OCI-LY3 (cell line): ENCODE measurements at regions not wholly inside any gene's neighbourhood (a gene's known extent, or its start where the extent isn't known, plus 50 kb on each side); places are given as distances from the start of the nearest gene placed in this dataset.

Source experiments
- H2AFZ ChIP-seq: fragments of 200-600, 300-600 bp; shearing (Covaris generic); 2 replicates; pipeline ENCODE4 v1.6.0; 2014; ENCODE audit warnings: antibody characterized with exemption, low read depth, low read length
- H3K27ac ChIP-seq: fragments of 200-600, 300-600 bp; sonication (generic); 2 replicates; pipeline ENCODE4 v1.5.1; 2014; ENCODE audit warnings: mild to moderate bottlenecking, low read length, moderate library complexity, mixed read lengths
- H3K27me3 ChIP-seq: fragments of 200-600, 300-600 bp; sonication (generic); 2 replicates; pipeline ENCODE4 v1.6.1; 2014; ENCODE audit warnings: low read depth, low read length, mixed read lengths
- H3K36me3 ChIP-seq: fragments of 200-600, 300-600 bp; sonication (generic); replicated peaks from 2 replicates; pipeline ENCODE3; 2014; ENCODE audit warnings: low read depth, low read length, mixed read lengths
- H3K4me1 ChIP-seq: fragments of 300-600, 200-600 bp; sonication (generic); 2 replicates; pipeline ENCODE4 v1.6.1; 2014; ENCODE audit warnings: low read length, mixed read lengths
- H3K4me2 ChIP-seq: fragments of 200-600, 300-600 bp; sonication (generic); 2 replicates; pipeline ENCODE4 v1.6.1; 2014; ENCODE audit warnings: low read length, mixed read lengths
- H3K4me3 ChIP-seq: fragments of 300-600, 200-600 bp; sonication (generic); 2 replicates; pipeline ENCODE4 v1.5.1; 2014; ENCODE audit warnings: antibody characterized with exemption, mild to moderate bottlenecking, low read length, moderate library complexity
- H3K79me2 ChIP-seq: fragments of 300-600, 200-600 bp; shearing (Covaris generic); 2 replicates; pipeline ENCODE4 v1.6.1; 2014; ENCODE audit warnings: mild to moderate bottlenecking, low read length, mixed read lengths
- H3K9ac ChIP-seq: fragments of 300-600, 200-600 bp; shearing (Covaris generic); 2 replicates; pipeline ENCODE4 v1.6.0; 2014; ENCODE audit warnings: mild to moderate bottlenecking, low read length, moderate library complexity
- H3K9me3 ChIP-seq: fragments of 200-600, 300-600 bp; shearing (Covaris generic); 2 replicates; pipeline ENCODE4 v1.6.1; 2014; ENCODE audit warnings: low read length, mixed read lengths; ENCODE audit not compliant: insufficient read depth
- H4K20me1 ChIP-seq: fragments of 200-600, 300-600 bp; sonication (generic); 2 replicates; pipeline ENCODE4 v1.6.1; 2016; ENCODE audit warnings: low read length, mixed read lengths; ENCODE audit not compliant: insufficient read depth
- EZH2phosphoT487 ChIP-seq: fragments of 200-600 bp; shearing (Covaris generic); IDR thresholded peaks from 2 replicates; pipeline ENCODE4 v1.6.1; 2018; ENCODE audit warnings: antibody characterized with exemption, mixed run types, low read depth
- TF ChIP-seq, protein P1 (sequence below): fragments of 200-600, 300-600 bp; sonication (generic); IDR thresholded peaks from 2 replicates; pipeline ENCODE4 v1.5.1; 2014; ENCODE audit warnings: antibody characterized with exemption, low read length, low read depth

DNA sequence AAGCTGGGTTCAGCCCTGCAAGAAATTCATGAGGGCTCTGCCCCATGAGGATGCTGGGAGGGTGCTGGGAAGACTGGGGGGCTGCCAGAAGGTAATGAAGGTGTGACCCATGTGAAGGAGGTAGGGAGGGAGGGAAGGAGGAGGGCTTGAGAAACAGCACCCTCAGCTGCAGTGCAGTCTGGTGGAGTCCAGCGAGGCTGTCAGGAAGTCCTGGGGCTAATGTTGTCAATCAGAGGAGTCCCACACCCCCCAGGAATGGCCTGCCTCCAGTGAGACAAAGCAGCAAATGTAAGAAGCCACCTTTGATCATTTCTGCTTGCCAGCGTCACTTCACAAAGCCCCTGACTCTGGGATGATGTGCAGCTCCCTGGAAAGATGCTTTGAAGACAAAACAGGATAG lies 248.4 kb downstream of the SH3BP4 start:
- TF ChIP-seq, protein P1, sequence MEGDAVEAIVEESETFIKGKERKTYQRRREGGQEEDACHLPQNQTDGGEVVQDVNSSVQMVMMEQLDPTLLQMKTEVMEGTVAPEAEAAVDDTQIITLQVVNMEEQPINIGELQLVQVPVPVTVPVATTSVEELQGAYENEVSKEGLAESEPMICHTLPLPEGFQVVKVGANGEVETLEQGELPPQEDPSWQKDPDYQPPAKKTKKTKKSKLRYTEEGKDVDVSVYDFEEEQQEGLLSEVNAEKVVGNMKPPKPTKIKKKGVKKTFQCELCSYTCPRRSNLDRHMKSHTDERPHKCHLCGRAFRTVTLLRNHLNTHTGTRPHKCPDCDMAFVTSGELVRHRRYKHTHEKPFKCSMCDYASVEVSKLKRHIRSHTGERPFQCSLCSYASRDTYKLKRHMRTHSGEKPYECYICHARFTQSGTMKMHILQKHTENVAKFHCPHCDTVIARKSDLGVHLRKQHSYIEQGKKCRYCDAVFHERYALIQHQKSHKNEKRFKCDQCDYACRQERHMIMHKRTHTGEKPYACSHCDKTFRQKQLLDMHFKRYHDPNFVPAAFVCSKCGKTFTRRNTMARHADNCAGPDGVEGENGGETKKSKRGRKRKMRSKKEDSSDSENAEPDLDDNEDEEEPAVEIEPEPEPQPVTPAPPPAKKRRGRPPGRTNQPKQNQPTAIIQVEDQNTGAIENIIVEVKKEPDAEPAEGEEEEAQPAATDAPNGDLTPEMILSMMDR = no peak
- no peak for TF ChIP-seq EZH2phosphoT487
- no peak overlapping the region for H3K27ac ChIP-seq
- H4K20me1 ChIP-seq = no peaks in the 10 kb centered on the region
- no peak overlapping the region for H2AFZ ChIP-seq
- no peak overlapping the region for H3K9ac ChIP-seq
- no peaks in the 10 kb centered on the region for H3K79me2 ChIP-seq
- H3K4me2 ChIP-seq = no peak overlapping the region
- no peak overlapping the region for H3K4me3 ChIP-seq
- H3K27me3 ChIP-seq = no peaks in the 10 kb centered on the region
- H3K9me3 ChIP-seq = no peaks in the 10 kb centered on the region
- H3K4me1 ChIP-seq = no peaks in the 10 kb centered on the region
- H3K36me3 ChIP-seq = no peaks in the 10 kb centered on the region

DNA sequence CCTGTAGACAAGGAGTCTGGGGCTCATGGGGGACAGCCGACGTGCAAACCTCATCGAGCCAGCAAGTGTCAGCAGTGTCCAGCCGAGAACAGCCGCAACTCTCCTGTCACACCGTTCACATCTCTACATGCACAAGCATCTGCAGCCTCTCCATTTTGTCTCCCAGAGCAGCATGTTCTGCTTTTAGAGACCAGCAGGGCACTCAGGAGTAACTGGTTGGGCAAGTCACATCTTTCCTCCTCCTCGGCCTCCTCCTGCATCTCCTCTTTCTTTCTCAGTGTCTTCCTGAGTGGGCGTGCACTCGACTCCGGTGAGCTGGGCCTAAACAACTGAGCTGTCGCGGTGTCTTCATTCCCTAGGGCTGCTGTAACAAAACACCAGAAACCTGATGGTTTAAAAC lies 249.9 kb downstream of the SH3BP4 start:
- TF ChIP-seq, protein P1 = no peak
- no peak for TF ChIP-seq EZH2phosphoT487
- Histone ChIP-seq H3K27ac (no peak overlapping the region), H2AFZ (no peak overlapping the region), H3K36me3 (no peaks in the 10 kb centered on the region), H3K9ac (no peak overlapping the region), H3K4me1 (no peaks in the 10 kb centered on the region), H3K27me3 (no peaks in the 10 kb centered on the region), H3K79me2 (no peaks in the 10 kb centered on the region), H3K9me3 (no peaks in the 10 kb centered on the region), H4K20me1 (no peaks in the 10 kb centered on the region), H3K4me3 (no peak overlapping the region), H3K4me2 (no peak overlapping the region)

DNA sequence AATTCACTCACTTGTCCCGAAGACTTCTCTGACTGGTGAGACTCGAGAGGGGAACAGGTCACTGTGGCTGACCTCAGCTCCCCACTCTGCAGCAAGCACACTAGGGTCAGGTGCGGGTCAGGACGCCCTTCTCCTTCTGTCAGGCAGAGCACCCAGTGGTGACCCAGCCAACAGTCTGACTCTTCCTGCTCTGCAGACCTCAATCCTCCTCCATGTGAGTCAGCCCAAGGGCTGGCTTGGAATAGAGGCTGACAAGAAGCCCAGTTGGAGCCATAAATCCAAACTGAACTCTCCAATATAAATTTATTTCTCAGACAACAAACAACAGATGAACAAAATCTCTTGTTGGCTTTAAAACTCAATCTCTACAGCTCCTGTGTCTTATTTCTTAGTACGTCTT lies 253.1 kb downstream of the SH3BP4 start:
- H3K9me3 ChIP-seq = no peaks in the 10 kb centered on the region
- H3K36me3 ChIP-seq = no peaks in the 10 kb centered on the region
- H3K9ac ChIP-seq = no peak overlapping the region
- H3K79me2 ChIP-seq = no peaks in the 10 kb centered on the region
- TF ChIP-seq, protein P1 = no peak
- no peak for TF ChIP-seq EZH2phosphoT487
- H3K4me2 ChIP-seq = no peak overlapping the region
- no peaks in the 10 kb centered on the region for H4K20me1 ChIP-seq
- H3K27ac ChIP-seq = no peak overlapping the region
- no peak overlapping the region for H3K4me3 ChIP-seq
- no peak overlapping the region for H2AFZ ChIP-seq
- no peaks in the 10 kb centered on the region for H3K4me1 ChIP-seq
- no peaks in the 10 kb centered on the region for H3K27me3 ChIP-seq

DNA sequence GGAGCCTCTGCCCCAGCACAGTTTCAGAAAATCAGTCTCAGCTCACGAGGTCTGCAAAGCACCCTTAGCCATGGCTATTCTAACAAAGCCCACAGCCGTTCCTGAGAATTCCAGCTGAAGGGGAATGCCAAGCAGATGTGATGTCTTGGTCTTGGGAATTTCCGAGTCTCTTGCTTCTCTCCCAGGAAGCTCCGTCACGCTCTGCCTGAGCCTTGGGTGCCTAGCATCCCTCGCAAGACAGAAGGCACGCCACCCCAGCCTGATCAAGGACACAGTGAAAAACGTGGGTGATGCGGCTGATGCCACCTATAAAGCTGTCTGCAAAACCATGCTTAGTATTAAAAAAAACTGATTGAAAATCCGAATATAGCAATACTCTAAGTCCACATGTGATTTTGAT lies 254.6 kb downstream of the SH3BP4 start:
- no peaks in the 10 kb centered on the region for H3K4me1 ChIP-seq
- H2AFZ ChIP-seq = no peak overlapping the region
- no peak overlapping the region for H3K27ac ChIP-seq
- no peaks in the 10 kb centered on the region for H3K27me3 ChIP-seq
- no peaks in the 10 kb centered on the region for H3K9me3 ChIP-seq
- no peak overlapping the region for H3K4me3 ChIP-seq
- H3K36me3 ChIP-seq = no peaks in the 10 kb centered on the region
- H4K20me1 ChIP-seq = no peaks in the 10 kb centered on the region
- no peak overlapping the region for H3K4me2 ChIP-seq
- TF ChIP-seq, protein P1 = no peak
- no peak for TF ChIP-seq EZH2phosphoT487
- H3K9ac ChIP-seq = no peak overlapping the region
- H3K79me2 ChIP-seq = no peaks in the 10 kb centered on the region
